ENCODE measurements at regions not wholly inside any gene's neighbourhood (a gene's known extent, or its start where the extent isn't known, plus 50 kb on each side); places are given as distances from the start of the nearest gene placed in this dataset.

GRCh38 chr5:105968981-105969380 lies 1701.8 kb downstream of the EFNA5 start:
- no peak overlapping the region for H2AFZ ChIP-seq (ENCODE audit: low read length)
- WGBS (ENCODE audit: extremely low coverage, insufficient read length, low lambda C conversion rate): no CpG with 5 or more reads among the region's 3 CpGs
- no peak overlapping the region for H2BK20ac ChIP-seq (ENCODE audit: low read depth, low read length, poor library complexity, severe bottlenecking)

More at GRCh38 chr5:105968981-105969380, 1701.8 kb downstream of the EFNA5 start:
- Histone ChIP-seq H3K4me1 (ENCODE audit: insufficient read depth, low read length) (no peaks in the 10 kb centered on the region), H3K56ac (ENCODE audit: insufficient read length, low read depth, low read length) (no peak overlapping the region), H2BK5ac (ENCODE audit: insufficient read length, low read length) (no peak overlapping the region), H3K23ac (ENCODE audit: insufficient read length, low read depth, low read length) (no peak overlapping the region), H3K18ac (ENCODE audit: insufficient read length, low read depth, low read length) (no peak overlapping the region), H4K91ac (ENCODE audit: insufficient read length, low read depth, low read length) (no peak overlapping the region), H4K5ac (ENCODE audit: insufficient read length, low read depth, low read length) (no peak overlapping the region), H3K27me3 (ENCODE audit: insufficient read depth, low read length) (no peaks in the 10 kb centered on the region), H3K9me3 (ENCODE audit: control insufficient read depth, low read depth, low read length) (no peaks in the 10 kb centered on the region), H4K8ac (replicated peaks; ENCODE audit: insufficient read length, low read depth, low read length) (no peak overlapping the region), H3T11ph (ENCODE audit: low read length) (no peak overlapping the region), H4K20me1 (ENCODE audit: control insufficient read depth, insufficient read depth, insufficient read length) (no peaks in the 10 kb centered on the region), H3K79me1 (ENCODE audit: insufficient read depth, low read depth, low read length, poor library complexity, severe bottlenecking) (no peaks in the 10 kb centered on the region), H3K27ac (ENCODE audit: insufficient read length, low read depth, low read length) (no peak overlapping the region), H2AK5ac (ENCODE audit: insufficient read length, low read length) (no peak overlapping the region), H3K23me2 (ENCODE audit: insufficient read length, low read depth, low read length, poor library complexity, severe bottlenecking) (no peaks in the 10 kb centered on the region), H3K4me2 (ENCODE audit: insufficient read depth, insufficient read length, low read length) (no peak overlapping the region), H2BK12ac (ENCODE audit: insufficient read length, low read depth, low read length) (no peak overlapping the region), H3K9ac (ENCODE audit: extremely low read depth, insufficient read length, low read length) (no peak overlapping the region), H2BK120ac (ENCODE audit: low read depth, low read length, poor library complexity, severe bottlenecking) (no peak overlapping the region), H3K79me2 (ENCODE audit: insufficient read depth, low read length) (no peaks in the 10 kb centered on the region), H2BK15ac (ENCODE audit: low read depth, low read length) (no peak overlapping the region), H3K14ac (ENCODE audit: insufficient read depth, low read length) (no peak overlapping the region), H3K4ac (ENCODE audit: low read depth, low read length) (no peak overlapping the region)
- no peaks in the 10 kb centered on the region for H3K36me3 Mint-ChIP-seq (ENCODE audit: insufficient read depth in 1 of 3, low read depth in 3 of 3)
- TF ChIP-seq, protein P1, sequence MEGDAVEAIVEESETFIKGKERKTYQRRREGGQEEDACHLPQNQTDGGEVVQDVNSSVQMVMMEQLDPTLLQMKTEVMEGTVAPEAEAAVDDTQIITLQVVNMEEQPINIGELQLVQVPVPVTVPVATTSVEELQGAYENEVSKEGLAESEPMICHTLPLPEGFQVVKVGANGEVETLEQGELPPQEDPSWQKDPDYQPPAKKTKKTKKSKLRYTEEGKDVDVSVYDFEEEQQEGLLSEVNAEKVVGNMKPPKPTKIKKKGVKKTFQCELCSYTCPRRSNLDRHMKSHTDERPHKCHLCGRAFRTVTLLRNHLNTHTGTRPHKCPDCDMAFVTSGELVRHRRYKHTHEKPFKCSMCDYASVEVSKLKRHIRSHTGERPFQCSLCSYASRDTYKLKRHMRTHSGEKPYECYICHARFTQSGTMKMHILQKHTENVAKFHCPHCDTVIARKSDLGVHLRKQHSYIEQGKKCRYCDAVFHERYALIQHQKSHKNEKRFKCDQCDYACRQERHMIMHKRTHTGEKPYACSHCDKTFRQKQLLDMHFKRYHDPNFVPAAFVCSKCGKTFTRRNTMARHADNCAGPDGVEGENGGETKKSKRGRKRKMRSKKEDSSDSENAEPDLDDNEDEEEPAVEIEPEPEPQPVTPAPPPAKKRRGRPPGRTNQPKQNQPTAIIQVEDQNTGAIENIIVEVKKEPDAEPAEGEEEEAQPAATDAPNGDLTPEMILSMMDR (conservative IDR thresholded peaks at IDR 0.05): no peak
- no peak overlapping the region for H3K4me3 Mint-ChIP-seq
- DNase-seq: no peak
- H3K9me3 Mint-ChIP-seq: no peaks in the 10 kb centered on the region
- no peak overlapping the region; a peak in 2 of 7 replicates for H3K27ac Mint-ChIP-seq
- no peaks in the 10 kb centered on the region for H3K27me3 Mint-ChIP-seq (ENCODE audit: low read depth)
- no peaks in the 10 kb centered on the region for H3K4me1 Mint-ChIP-seq
